Body of pancreas (tissue), 4 donors: ENCODE measurements at regions not wholly inside any gene's neighbourhood (a gene's known extent, or its start where the extent isn't known, plus 50 kb on each side); places are given as distances from the start of the nearest gene placed in this dataset.
"Not testable (repeated sequence)": the region's sequence is repeated elsewhere in the genome, so short reads cannot be mapped to it uniquely, and the experiment has no call there.

Experiments
- ATAC-seq: fragments of 150-250 bp; one replicate; pipeline ENCODE4 v1.9.1; 2016
- DNase-seq, 4 donors: peaks; one replicate each; pipeline ENCODE4 v3.0.0-alpha.2; 2019
- H3K27ac ChIP-seq, 4 donors: fragments of 200-600 bp; sonication (generic); 1 replicate in 3 of 4; 2 replicates in 1 of 4; pipeline versions ENCODE4 v1.5.1 to v1.6.1; 2016 to 2019; ENCODE audit warnings: mild to moderate bottlenecking in 1 of 4, mixed read lengths in 1 of 4, moderate library complexity in 1 of 4
- H3K27me3 ChIP-seq, 2 donors: fragments of 200-600 bp; sonication (generic); one replicate each; pipeline ENCODE4 v1.6.0; 2016; ENCODE audit warnings: mild to moderate bottlenecking in 1 of 2
- H3K36me3 ChIP-seq, 2 donors: fragments of 200-600 bp; sonication (generic); replicated peaks in 1 of 2; 2 replicates each; pipeline ENCODE4 v1.5.1; 2016; ENCODE audit warnings: low read depth in 2 of 2; ENCODE audit not compliant: insufficient read depth in 1 of 2
- H3K4me1 ChIP-seq: fragments of 200-600 bp; sonication (generic); one replicate; pipeline ENCODE4 v1.6.0; 2016
- H3K4me3 ChIP-seq, 2 donors: fragments of 200-600 bp; sonication (generic); 1 replicate in 1 of 2; 2 replicates in 1 of 2; pipeline ENCODE4 v1.5.1; 2016 to 2019
- H3K9me3 ChIP-seq, 3 donors: fragments of 200-600 bp; sonication (generic); 1 replicate in 2 of 3; 2 replicates in 1 of 3; pipeline ENCODE4 v1.5.1; 2016
- CTCF ChIP-seq, 7 experiments: fragments of 450-650 bp in 4 of 7; fragments of 200-600 bp in 3 of 7; sonication (generic) in 3 of 7; IDR thresholded peaks; one replicate each; pipeline ENCODE4 v1.5.1; 2016 to 2019; ENCODE audit warnings: antibody characterized with exemption in 7 of 7
- POLR2A ChIP-seq, 3 donors: fragments of 450-650 bp; IDR thresholded peaks; one replicate each; pipeline ENCODE4 v1.6.1; 2016; ENCODE audit warnings: antibody characterized with exemption in 3 of 3, mild to moderate bottlenecking in 2 of 3
- WGBS, 2 donors: methylation state at CpG; one replicate each; pipeline ENCODE4 v1.1.5; 2017; 5-methylcytosine and 5-hydroxymethylcytosine counted together
- intact Hi-C: fragments of 100-400 bp; cut with DNase I; formaldehyde crosslinking; loops from one replicate; pipeline ENCODE4 v1.15.1; 2023

GRCh38 chr4:118589471-118590055, 95.6 kb upstream of the METTL14 start:
- peaks cover 17% of the 10 kb centered on the region for H3K4me1 ChIP-seq
- 81 to 91% methylated on average over 9 of the region's 9 CpGs for WGBS, 2 donors
- no peak overlapping the region for H3K4me3 ChIP-seq

GRCh38 chr4:118591339-118592046, 93.7 kb upstream of the METTL14 start:
- intact Hi-C loops, H3K9me3 ChIP-seq, H3K4me1 ChIP-seq, H3K36me3 ChIP-seq, H3K4me3 ChIP-seq, H3K27me3 ChIP-seq: not testable (repeated sequence)
- 10 to 33% methylated on average over 23 to 28 of the region's 28 CpGs for WGBS, 2 donors
- H3K27ac ChIP-seq: peak overlapping the region in 3 of 4 donors; percentile 83 to 84 (median 83)
- ATAC-seq (peak; percentile 100), DNase-seq (peak; percentile 91 to 96 (median 94))
- TF ChIP-seq CTCF (IDR thresholded peaks at IDR 0.05) (peak in 4 of 7 experiments; percentile 24 to 49 (median 40)), POLR2A (IDR thresholded peaks at IDR 0.05) (peak in 2 of 3 donors; percentile 69 to 72)

More at GRCh38 chr4:118589471-118590055, 95.6 kb upstream of the METTL14 start:
- no peaks in the 10 kb centered on the region for H3K9me3 ChIP-seq
- H3K36me3 ChIP-seq: no peaks in the 10 kb centered on the region
- no peak overlapping the region for H3K27ac ChIP-seq
- H3K27me3 ChIP-seq: no peaks in the 10 kb centered on the region
- TF ChIP-seq CTCF (IDR thresholded peaks at IDR 0.05) (no peak), POLR2A (IDR thresholded peaks at IDR 0.05) (no peak)
- no peak for DNase-seq
- intact Hi-C loops: no loop called here
- no peak for ATAC-seq

DNA sequence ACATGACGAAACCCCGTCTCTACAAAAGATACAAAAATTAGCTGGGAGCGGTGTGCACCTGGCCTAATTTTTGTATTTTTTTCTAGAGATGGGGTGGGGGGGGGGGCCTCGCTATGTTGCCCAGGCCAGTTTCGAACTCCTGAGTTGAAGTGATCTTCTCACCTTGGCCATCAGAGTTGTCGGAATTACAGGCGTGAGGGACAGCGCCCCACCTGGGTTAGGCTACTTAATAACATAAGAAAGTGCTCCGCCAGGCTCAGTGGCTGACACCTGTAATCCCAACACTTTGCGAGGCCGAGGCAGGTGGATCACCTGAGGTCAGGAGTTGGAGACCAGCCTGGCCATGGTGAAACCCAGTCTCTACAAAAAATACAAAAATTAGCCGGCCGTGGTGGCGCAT, 92.9 kb upstream of the METTL14 start:
- peak overlapping the region in 3 of 4 donors; percentile 83 to 84 (median 83) for H3K27ac ChIP-seq
- DNase-seq, ATAC-seq, H3K4me1 ChIP-seq, H3K36me3 ChIP-seq, H3K4me3 ChIP-seq, intact Hi-C loops, H3K9me3 ChIP-seq, H3K27me3 ChIP-seq: not testable (repeated sequence)
- 89 to 95% methylated on average over 13 to 14 of the region's 14 CpGs for WGBS, 2 donors

DNA sequence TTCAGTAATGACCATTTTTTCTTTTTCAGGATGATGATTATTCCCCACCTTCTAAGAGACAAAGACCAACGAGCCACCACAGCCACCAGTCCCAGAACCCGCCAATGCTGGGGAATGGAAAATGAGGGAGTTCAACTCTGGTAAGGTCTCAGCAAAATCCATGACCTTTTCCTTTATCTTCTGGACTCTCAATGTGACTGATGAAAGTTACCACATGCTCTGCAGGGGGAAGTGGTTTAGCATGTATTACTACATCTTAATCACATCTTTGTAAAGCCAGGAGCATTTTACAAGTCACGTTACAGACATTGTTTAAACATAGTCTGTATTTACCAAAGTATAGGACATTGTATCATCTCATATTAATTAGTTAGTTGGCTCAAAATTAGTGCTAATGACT, 89.3 kb upstream of the METTL14 start:
- intact Hi-C loops, H3K4me3 ChIP-seq, H3K9me3 ChIP-seq, H3K4me1 ChIP-seq, H3K27ac ChIP-seq, ATAC-seq, H3K27me3 ChIP-seq, DNase-seq, H3K36me3 ChIP-seq: not testable (repeated sequence)
- 60 to 64% methylated on average over 2 to 3 of the region's 3 CpGs for WGBS, 2 donors

- H3K27me3 ChIP-seq, H3K4me1 ChIP-seq, H3K9me3 ChIP-seq, intact Hi-C loops, DNase-seq, H3K27ac ChIP-seq, ATAC-seq, H3K36me3 ChIP-seq, H3K4me3 ChIP-seq: not testable (repeated sequence)
- WGBS, 2 donors: 89 to 96% methylated on average over 4 of the region's 4 CpGs
Measured at GRCh38 chr4:118625097-118625496, 60.1 kb upstream of the METTL14 start.

- DNase-seq, H3K4me1 ChIP-seq, H3K36me3 ChIP-seq, H3K27ac ChIP-seq, ATAC-seq, H3K9me3 ChIP-seq, intact Hi-C loops, H3K4me3 ChIP-seq, H3K27me3 ChIP-seq: not testable (repeated sequence)
- WGBS, 2 donors: 80 to 87% methylated on average over 1 to 2 of the region's 2 CpGs
Measured at GRCh38 chr4:118629697-118630096, 55.5 kb upstream of the METTL14 start.

DNA sequence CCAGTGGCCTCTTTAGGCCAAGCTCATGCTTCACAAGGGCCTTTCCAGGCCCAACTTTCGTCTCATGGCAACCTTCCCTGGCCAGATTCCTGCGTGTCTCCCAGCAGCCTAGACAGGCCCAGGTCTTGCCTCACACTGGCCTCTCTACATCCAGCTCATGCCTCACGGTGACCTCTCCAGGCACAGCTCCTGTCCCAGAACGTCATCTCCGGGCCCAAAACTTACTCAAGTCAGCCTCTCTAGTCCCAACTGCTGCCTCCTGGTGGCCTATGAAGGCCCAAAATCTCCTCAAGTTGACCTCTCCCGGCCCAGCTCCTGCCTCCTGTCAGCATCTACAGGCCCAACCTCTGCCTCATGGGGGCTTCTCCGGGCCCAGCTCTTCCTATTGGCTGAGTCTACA, 54.3 kb upstream of the METTL14 start:
- H3K4me1 ChIP-seq, H3K9me3 ChIP-seq, intact Hi-C loops, H3K36me3 ChIP-seq, ATAC-seq, H3K27ac ChIP-seq, H3K4me3 ChIP-seq, H3K27me3 ChIP-seq, DNase-seq: not testable (repeated sequence)
- 64% methylated on average over 3 of the region's 7 CpGs; no CpG with 5 or more reads in 1 of the 2 donors for WGBS, 2 donors

- H3K4me1 ChIP-seq, H3K36me3 ChIP-seq, H3K27ac ChIP-seq, ATAC-seq, DNase-seq, H3K9me3 ChIP-seq, H3K27me3 ChIP-seq, H3K4me3 ChIP-seq, intact Hi-C loops: not testable (repeated sequence)
- WGBS, 2 donors: 88 to 96% methylated on average over 8 to 9 of the region's 11 CpGs
Measured at GRCh38 chr4:118631321-118632050, 53.7 kb upstream of the METTL14 start.

- H3K4me3 ChIP-seq, H3K4me1 ChIP-seq, H3K27me3 ChIP-seq, H3K9me3 ChIP-seq, DNase-seq, H3K27ac ChIP-seq, H3K36me3 ChIP-seq, intact Hi-C loops, ATAC-seq: not testable (repeated sequence)
- 91 to 98% methylated on average over 15 to 22 of the region's 22 CpGs for WGBS, 2 donors
Measured at GRCh38 chr4:118633476-118633875, 51.7 kb upstream of the METTL14 start.
